Tibial nerve (tissue), 4 donors: ENCODE measurements at regions not wholly inside any gene's neighbourhood (a gene's known extent, or its start where the extent isn't known, plus 50 kb on each side); places are given as distances from the start of the nearest gene placed in this dataset.
"Not testable (repeated sequence)": the region's sequence is repeated elsewhere in the genome, so short reads cannot be mapped to it uniquely, and the experiment has no call there.

Experiments
- DNase-seq, 2 donors: peaks; one replicate each; pipeline ENCODE4 v3.0.0-alpha.2; 2019; ENCODE audit warnings: low spot score in 2 of 2
- H3K27ac ChIP-seq, 4 donors: fragments of 200-600 bp; sonication (generic) in 3 of 4; one replicate each; pipeline ENCODE4 v1.5.1; 2017 to 2019; ENCODE audit warnings: mild to moderate bottlenecking in 1 of 4
- H3K27me3 ChIP-seq, 2 donors: fragments of 200-600 bp; sonication (generic) in 1 of 2; one replicate each; pipeline versions ENCODE4 v1.5.1 to v1.6.0; 2017 to 2019
- H3K36me3 ChIP-seq, 3 donors: fragments of 200-600 bp; sonication (generic); one replicate each; pipeline ENCODE4 v1.5.1; 2018 to 2019
- H3K4me1 ChIP-seq, 4 donors: fragments of 200-600 bp; sonication (generic) in 3 of 4; one replicate each; pipeline ENCODE4 v1.5.1; 2017 to 2019
- H3K4me3 ChIP-seq, 4 donors: fragments of 200-600 bp; sonication (generic) in 3 of 4; one replicate each; pipeline ENCODE4 v1.5.1; 2017 to 2019; ENCODE audit warnings: mild to moderate bottlenecking in 1 of 4, moderate library complexity in 1 of 4
- H3K9me3 ChIP-seq, 4 donors: fragments of 200-600 bp; sonication (generic) in 3 of 4; one replicate each; pipeline ENCODE4 v1.5.1; 2017 to 2019
- CTCF ChIP-seq, 5 experiments: fragments of 200-600 bp in 3 of 5; fragments of 450-650 bp in 2 of 5; sonication (generic) in 3 of 5; IDR thresholded peaks; one replicate each; pipeline ENCODE4 v1.5.1; 2016 to 2019; ENCODE audit warnings: antibody characterized with exemption in 5 of 5, mild to moderate bottlenecking in 3 of 5, moderate library complexity in 2 of 5
- EP300 ChIP-seq, 2 donors: sonication (generic); formaldehyde crosslinking; IDR thresholded peaks; one replicate each; pipeline ENCODE4 v1.6.1; 2017; ENCODE audit warnings: antibody characterized with exemption in 2 of 2, mild to moderate bottlenecking in 1 of 2
- POLR2A ChIP-seq, 2 donors: fragments of 450-650 bp; IDR thresholded peaks; one replicate each; pipeline ENCODE4 v1.6.1; 2017; ENCODE audit warnings: antibody characterized with exemption in 2 of 2, mild to moderate bottlenecking in 2 of 2, moderate library complexity in 2 of 2
- WGBS, 2 donors: methylation state at CpG; one replicate each; pipeline ENCODE4 v1.1.5; 2018; 5-methylcytosine and 5-hydroxymethylcytosine counted together

GRCh38 chr11:38900211-38900610, 2302.2 kb upstream of the RAG2 start:
- WGBS, 2 donors, result 18 to 26% methylated on average over 6 of the region's 6 CpGs
- Histone ChIP-seq H3K4me1 (no peaks in the 10 kb centered on the region), H3K36me3 (no peaks in the 10 kb centered on the region), H3K27me3 (no peaks in the 10 kb centered on the region), H3K9me3 (no peaks in the 10 kb centered on the region), H3K4me3 (no peak overlapping the region), H3K27ac (no peak overlapping the region)
- no peak for TF ChIP-seq POLR2A (IDR thresholded peaks at IDR 0.05)
- no peak for TF ChIP-seq EP300 (IDR thresholded peaks at IDR 0.05)
- TF ChIP-seq CTCF (IDR thresholded peaks at IDR 0.05), result no peak
- DNase-seq, result no peak

GRCh38 chr11:38894201-38894600, 2296.2 kb upstream of the RAG2 start:
- not testable (repeated sequence) for H3K4me1 ChIP-seq, H3K4me3 ChIP-seq, DNase-seq, H3K27ac ChIP-seq, H3K9me3 ChIP-seq, H3K27me3 ChIP-seq, H3K36me3 ChIP-seq
- WGBS, 2 donors, result 90 to 95% methylated on average over 6 of the region's 6 CpGs

- Histone ChIP-seq H3K9me3 (no peaks in the 10 kb centered on the region), H3K4me1 (no peaks in the 10 kb centered on the region), H3K36me3 (no peaks in the 10 kb centered on the region), H3K27me3 (no peaks in the 10 kb centered on the region), H3K27ac (no peak overlapping the region), H3K4me3 (no peak overlapping the region)
- DNase-seq, result no peak
- 87 to 92% methylated on average over 6 of the region's 6 CpGs for WGBS, 2 donors
- TF ChIP-seq EP300 (IDR thresholded peaks at IDR 0.05) (no peak), POLR2A (IDR thresholded peaks at IDR 0.05) (no peak), CTCF (IDR thresholded peaks at IDR 0.05) (no peak)
These were observed 2286.3 kb upstream of the RAG2 start for GRCh38 chr11:38884145-38884865.

GRCh38 chr11:38867338-38867737, 2269.3 kb upstream of the RAG2 start:
- WGBS, 2 donors, result 61 to 80% methylated on average over 3 of the region's 3 CpGs
- no peak for DNase-seq
- H3K4me3 ChIP-seq, result no peak overlapping the region
- no peaks in the 10 kb centered on the region for H3K36me3 ChIP-seq
- no peaks in the 10 kb centered on the region for H3K4me1 ChIP-seq
- peaks cover 0 to 25% (median 0%) of the 10 kb centered on the region in 4 donors for H3K9me3 ChIP-seq
- H3K27me3 ChIP-seq, result no peaks in the 10 kb centered on the region
- TF ChIP-seq CTCF (IDR thresholded peaks at IDR 0.05), result no peak
- TF ChIP-seq EP300 (IDR thresholded peaks at IDR 0.05), result no peak
- no peak for TF ChIP-seq POLR2A (IDR thresholded peaks at IDR 0.05)
- no peak overlapping the region for H3K27ac ChIP-seq

- no peak for TF ChIP-seq CTCF (IDR thresholded peaks at IDR 0.05)
- no peak for TF ChIP-seq EP300 (IDR thresholded peaks at IDR 0.05)
- no peak for TF ChIP-seq POLR2A (IDR thresholded peaks at IDR 0.05)
- 86 to 87% methylated on average over 2 of the region's 2 CpGs for WGBS, 2 donors
These were observed 2267.9 kb upstream of the RAG2 start for GRCh38 chr11:38865922-38866321.

More at GRCh38 chr11:38865922-38866321, 2267.9 kb upstream of the RAG2 start:
- H3K9me3 ChIP-seq, result peaks cover 0 to 29% (median 0%) of the 10 kb centered on the region in 4 donors
- no peak overlapping the region for H3K27ac ChIP-seq
- H3K4me1 ChIP-seq, result no peaks in the 10 kb centered on the region
- DNase-seq, result no peak
- no peaks in the 10 kb centered on the region for H3K36me3 ChIP-seq
- no peak overlapping the region for H3K4me3 ChIP-seq
- no peaks in the 10 kb centered on the region for H3K27me3 ChIP-seq
